Gastrocnemius medialis (tissue), 4 donors: ENCODE measurements at regions not wholly inside any gene's neighbourhood (a gene's known extent, or its start where the extent isn't known, plus 50 kb on each side); places are given as distances from the start of the nearest gene placed in this dataset.

Experiments
- ATAC-seq, 2 donors: fragments of 150-250 bp; one replicate each; pipeline ENCODE4 v1.9.1; 2016
- DNase-seq, 2 donors: peaks; one replicate each; pipeline ENCODE4 v3.0.0-alpha.2; 2019
- H3K27ac ChIP-seq, 4 donors: fragments of 200-600 bp; sonication (generic); 1 replicate in 1 of 4; 2 replicates in 3 of 4; pipeline ENCODE4 v1.5.1; 2016 to 2018; ENCODE audit warnings: mild to moderate bottlenecking in 2 of 4, moderate library complexity in 1 of 4
- H3K27me3 ChIP-seq, 3 donors: fragments of 200-600 bp; sonication (generic) in 2 of 3; 1 replicate in 1 of 3; 2 replicates in 2 of 3; pipeline versions ENCODE4 v1.5.1 to v1.6.0; 2016 to 2019; ENCODE audit warnings: mild to moderate bottlenecking in 1 of 3, moderate library complexity in 1 of 3
- H3K36me3 ChIP-seq, 2 donors: fragments of 200-600 bp; sonication (generic) in 1 of 2; one replicate each; pipeline ENCODE4 v1.5.1; 2017 to 2018
- H3K4me1 ChIP-seq, 2 donors: fragments of 200-600 bp; sonication (generic) in 1 of 2; one replicate each; pipeline ENCODE4 v1.5.1; 2016 to 2017; ENCODE audit warnings: mild to moderate bottlenecking in 2 of 2
- H3K4me3 ChIP-seq, 4 donors: fragments of 200-600 bp; sonication (generic) in 3 of 4; 1 replicate in 1 of 4; 2 replicates in 3 of 4; pipeline ENCODE4 v1.5.1; 2016 to 2019; ENCODE audit warnings: mild to moderate bottlenecking in 2 of 4
- H3K9me3 ChIP-seq, 3 donors: fragments of 200-600 bp; sonication (generic) in 2 of 3; 1 replicate in 1 of 3; 2 replicates in 2 of 3; pipeline ENCODE4 v1.5.1; 2016 to 2019
- CTCF ChIP-seq, 5 experiments: fragments of 450-650 bp in 3 of 5; fragments of 200-600 bp in 2 of 5; sonication (generic) in 2 of 5; IDR thresholded peaks in 4 of 5; conservative IDR thresholded peaks in 1 of 5; 1 replicate in 4 of 5; 2 replicates in 1 of 5; pipeline ENCODE4 v1.5.1; 2016 to 2019; ENCODE audit warnings: antibody characterized with exemption in 5 of 5, mild to moderate bottlenecking in 3 of 5, moderate library complexity in 3 of 5
- POLR2A ChIP-seq, 2 donors: fragments of 450-650 bp; IDR thresholded peaks; one replicate each; pipeline ENCODE4 v1.6.1; 2017; ENCODE audit warnings: antibody characterized with exemption in 2 of 2, mild to moderate bottlenecking in 2 of 2, moderate library complexity in 2 of 2
- in situ Hi-C, 4 donors: fragments of 200-750 bp; cut with MboI; loops; one replicate each; pipeline versions ENCODE4 v1.15.0 to v1.8.0; 2017; ENCODE audit warnings: low sequenced_read_pairs in 4 of 4
- intact Hi-C: fragments of 100-400 bp; cut with DNase I; formaldehyde crosslinking; loops from one replicate; pipeline ENCODE4 v1.15.1; 2023; ENCODE audit warnings: low total_unique reads

GRCh38 chr18:78622907-78623541 lies 356.6 kb upstream of the SALL3 start:
- intact Hi-C loops: no loop called here

DNA sequence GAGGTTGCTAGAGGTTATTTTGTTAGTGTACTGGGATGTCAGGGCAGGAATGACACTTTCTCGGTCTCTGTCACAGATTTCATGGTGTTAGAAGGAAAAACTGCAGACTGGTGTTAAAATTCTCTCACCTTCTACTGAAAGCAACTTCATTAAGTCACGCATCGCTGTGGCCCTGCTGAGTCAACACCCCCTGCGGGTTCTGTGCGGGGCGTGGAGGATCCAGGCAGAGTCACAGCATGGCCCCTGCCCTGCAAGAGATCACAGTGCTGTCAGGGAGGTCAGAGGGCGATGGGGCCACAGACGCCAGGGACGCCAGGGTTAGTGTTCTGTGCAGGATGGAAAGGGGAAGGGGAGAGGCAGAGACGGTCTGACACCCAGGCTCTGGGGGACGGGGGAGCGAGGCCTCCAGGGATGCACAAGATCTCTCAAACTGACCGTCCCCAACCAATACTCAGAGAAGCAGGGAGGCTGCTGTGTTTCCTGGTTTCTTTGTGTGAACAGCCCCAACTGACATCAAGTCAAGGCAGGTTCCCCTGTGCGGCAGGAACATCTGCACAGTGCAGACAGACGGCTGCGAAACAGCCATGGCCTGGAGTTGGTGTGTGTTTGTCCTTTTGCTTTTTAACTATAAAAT lies 354.9 kb upstream of the SALL3 start:
- H3K27ac ChIP-seq: no peak overlapping the region
- H3K9me3 ChIP-seq: no peaks in the 10 kb centered on the region
- H3K4me1 ChIP-seq: no peaks in the 10 kb centered on the region
- no peak overlapping the region for H3K4me3 ChIP-seq
- no peak for DNase-seq
- peaks cover 0 to 5% (median 0%) of the 10 kb centered on the region in 3 donors for H3K27me3 ChIP-seq
- intact Hi-C loops (no loop called here), in situ Hi-C loops (no loop called here)
- ATAC-seq: no peak
- H3K36me3 ChIP-seq: no peaks in the 10 kb centered on the region
- TF ChIP-seq CTCF (IDR thresholded peaks at IDR 0.05 in 4 of 5, conservative IDR thresholded peaks at IDR 0.05 in 1 of 5): no peak
- no peak for TF ChIP-seq POLR2A (IDR thresholded peaks at IDR 0.05)

More at GRCh38 chr18:78622907-78623541, 356.6 kb upstream of the SALL3 start:
- DNase-seq (no peak), ATAC-seq (no peak)
- H3K9me3 ChIP-seq: no peaks in the 10 kb centered on the region
- no peak for TF ChIP-seq CTCF (IDR thresholded peaks at IDR 0.05 in 4 of 5, conservative IDR thresholded peaks at IDR 0.05 in 1 of 5)
- no peak for TF ChIP-seq POLR2A (IDR thresholded peaks at IDR 0.05)
- H3K27ac ChIP-seq: no peak overlapping the region
- H3K36me3 ChIP-seq: no peaks in the 10 kb centered on the region
- in situ Hi-C loops: no loop called here
- no peak overlapping the region for H3K4me3 ChIP-seq
- H3K4me1 ChIP-seq: no peaks in the 10 kb centered on the region
- H3K27me3 ChIP-seq: peaks cover 0 to 4% (median 0%) of the 10 kb centered on the region in 3 donors

DNA sequence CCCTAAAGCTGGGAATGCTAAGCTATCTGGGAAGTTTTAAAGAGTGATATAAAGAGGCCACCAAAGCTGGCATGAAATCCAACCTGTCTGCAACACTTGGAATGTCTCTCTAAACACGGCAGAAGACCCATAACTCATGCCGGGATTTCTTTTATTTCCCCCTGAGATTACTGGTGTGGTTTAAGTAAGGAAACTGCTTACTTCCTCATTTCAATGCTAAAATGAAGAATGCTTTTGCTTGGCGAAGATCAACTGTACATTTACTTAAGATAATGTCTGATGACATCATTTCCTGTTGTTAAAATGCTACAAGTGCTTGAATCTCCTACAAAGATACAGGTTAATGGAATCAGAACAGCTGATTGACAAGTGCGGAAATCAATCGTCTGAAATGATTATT lies 353.8 kb upstream of the SALL3 start:
- ATAC-seq: no peak
- Histone ChIP-seq H3K9me3 (no peaks in the 10 kb centered on the region), H3K4me1 (no peaks in the 10 kb centered on the region), H3K27ac (no peak overlapping the region), H3K36me3 (no peaks in the 10 kb centered on the region), H3K27me3 (peaks cover 0 to 5% (median 0%) of the 10 kb centered on the region in 3 donors), H3K4me3 (no peak overlapping the region)
- TF ChIP-seq CTCF (IDR thresholded peaks at IDR 0.05 in 4 of 5, conservative IDR thresholded peaks at IDR 0.05 in 1 of 5) (no peak), POLR2A (IDR thresholded peaks at IDR 0.05) (no peak)
- in situ Hi-C loops (no loop called here), intact Hi-C loops (no loop called here)
- DNase-seq: no peak

DNA sequence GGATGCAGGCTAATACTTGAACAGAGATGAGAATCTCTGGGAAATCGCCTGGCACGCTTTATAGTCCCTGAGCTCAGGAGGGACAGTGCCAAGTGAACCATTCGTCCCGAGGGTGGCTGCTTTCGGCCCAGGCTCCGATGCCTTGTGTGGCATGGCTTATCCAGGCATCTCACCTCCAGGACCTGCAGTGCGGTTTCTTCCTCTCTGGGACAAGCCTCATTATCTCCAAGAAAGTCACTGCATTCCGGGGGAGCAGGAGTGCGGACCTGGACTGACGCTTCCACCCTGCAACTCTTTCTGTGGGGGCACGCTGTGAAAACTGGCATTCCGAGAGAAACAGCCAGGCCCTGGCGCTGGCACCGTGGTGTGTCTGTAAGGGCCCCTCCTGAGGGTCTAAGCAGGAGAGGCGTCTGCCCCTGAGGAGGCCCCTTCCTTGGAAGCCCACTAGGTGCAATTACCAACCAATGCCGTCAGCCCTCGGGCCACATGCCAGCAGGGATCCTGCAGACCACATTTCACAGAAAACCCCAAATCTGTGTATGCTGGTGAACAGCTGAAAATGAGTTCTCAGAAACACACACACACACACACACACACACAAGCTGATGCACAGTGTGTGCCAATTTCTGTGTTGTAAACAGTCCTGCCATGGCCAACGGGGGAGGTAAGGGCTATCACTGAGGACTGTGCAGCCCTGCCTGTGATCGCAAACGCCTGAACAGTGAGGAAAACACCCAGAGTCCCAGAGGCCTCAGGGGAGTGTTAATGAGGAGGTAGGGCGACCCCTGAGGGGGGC lies 351.9 kb upstream of the SALL3 start:
- Histone ChIP-seq H3K4me3 (no peak overlapping the region), H3K36me3 (no peaks in the 10 kb centered on the region), H3K27ac (no peak overlapping the region), H3K27me3 (peaks cover 0 to 5% (median 0%) of the 10 kb centered on the region in 3 donors), H3K9me3 (no peaks in the 10 kb centered on the region), H3K4me1 (no peaks in the 10 kb centered on the region)
- in situ Hi-C loops: no loop called here
- DNase-seq: no peak
- ATAC-seq: no peak
- TF ChIP-seq POLR2A (IDR thresholded peaks at IDR 0.05) (no peak), CTCF (IDR thresholded peaks at IDR 0.05 in 4 of 5, conservative IDR thresholded peaks at IDR 0.05 in 1 of 5) (no peak)
- intact Hi-C loops: no loop called here
